ENCODE measurements at regions not wholly inside any gene's neighbourhood (a gene's known extent, or its start where the extent isn't known, plus 50 kb on each side); places are given as distances from the start of the nearest gene placed in this dataset.

GRCh38 chr7:14974688-14975087 lies 72.1 kb upstream of the DGKB start (continued):
- TF ChIP-seq ZHX2 (IDR thresholded peaks at IDR 0.05; ENCODE audit: low read depth) (no peak), ZHX2 (CRISPR knock-in tag; IDR thresholded peaks at IDR 0.05; ENCODE audit: borderline replicate concordance) (no peak), ZFX (CRISPR knock-in tag; IDR thresholded peaks at IDR 0.05; ENCODE audit: low read depth) (no peak), KLF9 (CRISPR knock-in tag; IDR thresholded peaks at IDR 0.05; ENCODE audit: low read depth) (no peak), MYPOP (CRISPR knock-in tag; IDR thresholded peaks at IDR 0.05) (no peak), TFAP4 (IDR thresholded peaks at IDR 0.05; ENCODE audit: borderline replicate concordance, low read depth) (no peak), ZNF784 (CRISPR knock-in tag; IDR thresholded peaks at IDR 0.05; ENCODE audit: borderline replicate concordance) (no peak), ATF1 (CRISPR knock-in tag; IDR thresholded peaks at IDR 0.05) (no peak), SNAPC2 (CRISPR knock-in tag; IDR thresholded peaks at IDR 0.05) (no peak), SUZ12 (IDR thresholded peaks at IDR 0.05; ENCODE audit: low read depth, low read length) (no peak), NFKB2 (CRISPR knock-in tag; IDR thresholded peaks at IDR 0.05; ENCODE audit: borderline replicate concordance) (no peak), ZNF552 (CRISPR knock-in tag; IDR thresholded peaks at IDR 0.05; ENCODE audit: borderline replicate concordance) (no peak), ZBTB8A (CRISPR knock-in tag; IDR thresholded peaks at IDR 0.05; ENCODE audit: borderline replicate concordance, low read depth) (no peak), SP5 (CRISPR knock-in tag; IDR thresholded peaks at IDR 0.05; ENCODE audit: borderline replicate concordance, low read depth) (no peak), AHDC1 (CRISPR knock-in tag; IDR thresholded peaks at IDR 0.05; ENCODE audit: borderline replicate concordance) (no peak)

All from HepG2 (cell line).